GM23338 (cell line): ENCODE measurements at regions not wholly inside any gene's neighbourhood (a gene's known extent, or its start where the extent isn't known, plus 50 kb on each side); places are given as distances from the start of the nearest gene placed in this dataset.

Source experiments
- ATAC-seq: fragments of 200-7000 bp; cut with Tn5 transposase; 3 replicates; pipeline ENCODE4 v1.9.1; 2020
- DNase-seq: peaks from one replicate; pipeline ENCODE4 v3.0.0-alpha.2; 2015; ENCODE audit warnings: low spot score
- H2AFZ ChIP-seq: fragments of 200-600 bp; sonication (generic); 2 replicates; pipeline ENCODE4 v1.8.0; 2016; ENCODE audit warnings: antibody characterized with exemption, mild to moderate bottlenecking, moderate library complexity
- H3F3A ChIP-seq: fragments of 200-600 bp; sonication (generic); replicated peaks from 2 replicates; pipeline ENCODE4 v1.8.0; 2017; ENCODE audit warnings: antibody characterized with exemption, mixed run types, low read depth
- H3K27ac ChIP-seq: fragments of 200-600 bp; sonication (generic); 2 replicates; pipeline ENCODE4 v1.6.1; 2016; ENCODE audit warnings: low read depth
- H3K27me3 ChIP-seq: fragments of 200-600 bp; sonication (generic); 2 replicates; pipeline ENCODE4 v1.8.0; 2016; ENCODE audit warnings: mild to moderate bottlenecking, mixed run types, moderate library complexity; ENCODE audit not compliant: insufficient read depth
- H3K36me3 ChIP-seq: fragments of 200-600 bp; sonication (generic); 2 replicates; pipeline ENCODE4 v1.8.0; 2016; ENCODE audit warnings: mild to moderate bottlenecking; ENCODE audit not compliant: insufficient read depth
- H3K4me1 ChIP-seq: fragments of 200-600 bp; sonication (generic); 2 replicates; pipeline ENCODE4 v1.8.0; 2016; ENCODE audit warnings: mild to moderate bottlenecking, moderate library complexity; ENCODE audit not compliant: insufficient read depth
- H3K4me2 ChIP-seq: fragments of 200-600 bp; sonication (generic); 2 replicates; pipeline ENCODE4 v1.7.1; 2017; ENCODE audit warnings: mixed run types
- H3K4me3 ChIP-seq: fragments of 200-600 bp; sonication (generic); 2 replicates; pipeline ENCODE4 v1.6.1; 2016; ENCODE audit warnings: mixed run types
- H3K79me2 ChIP-seq: fragments of 200-600 bp; sonication (generic); replicated peaks from 2 replicates; pipeline ENCODE4 v1.8.0; 2017; ENCODE audit warnings: mild to moderate bottlenecking; ENCODE audit not compliant: insufficient read depth
- H3K9me2 ChIP-seq: fragments of 200-600 bp; sonication (generic); 2 replicates; pipeline ENCODE4 v1.8.0; 2017; ENCODE audit not compliant: insufficient read depth
- H4K20me1 ChIP-seq: fragments of 200-600 bp; sonication (generic); replicated peaks from 2 replicates; pipeline ENCODE4 v1.8.0; 2017; ENCODE audit warnings: mild to moderate bottlenecking; ENCODE audit not compliant: insufficient read depth
- H3K27ac Mint-ChIP-seq: 2 replicates; pipeline ENCODE4 v1.8.0; 2020; ENCODE audit warnings: inconsistent platforms, mild to moderate bottlenecking, moderate library complexity, mixed read lengths
- H3K27me3 Mint-ChIP-seq: 3 replicates; pipeline ENCODE4 v1.8.0; 2022; ENCODE audit warnings: low read depth, mild to moderate bottlenecking, moderate library complexity, mixed read lengths, inconsistent platforms; ENCODE audit not compliant: insufficient read depth, poor library complexity
- H3K36me3 Mint-ChIP-seq: 3 replicates; pipeline ENCODE4 v1.8.0; 2021; ENCODE audit warnings: low read depth, mild to moderate bottlenecking, inconsistent platforms, moderate library complexity, mixed read lengths
- H3K4me1 Mint-ChIP-seq: 3 replicates; pipeline ENCODE4 v1.8.0; 2020; ENCODE audit warnings: mild to moderate bottlenecking, inconsistent platforms, mixed read lengths
- H3K4me3 Mint-ChIP-seq: 3 replicates; pipeline ENCODE4 v1.8.0; 2021; ENCODE audit warnings: moderate library complexity, mild to moderate bottlenecking, inconsistent platforms, mixed read lengths
- H3K9me3 Mint-ChIP-seq: 3 replicates; pipeline ENCODE4 v1.8.0; 2020; ENCODE audit warnings: moderate library complexity, mild to moderate bottlenecking, inconsistent platforms, mixed read lengths
- CREB1 ChIP-seq: fragments of 250-450 bp; sonication (Bioruptor Pico); IDR thresholded peaks from 2 replicates; pipeline ENCODE4 v1.5.0; 2020; ENCODE audit warnings: low read depth, mild to moderate bottlenecking, moderate library complexity
- ETS1 ChIP-seq: IDR thresholded peaks from 2 replicates; pipeline ENCODE4 v1.6.1; 2016; ENCODE audit warnings: antibody characterized with exemption
- JUNB ChIP-seq: IDR thresholded peaks from one replicate; pipeline ENCODE4 v1.6.1; 2016; ENCODE audit warnings: antibody characterized with exemption; ENCODE audit not compliant: unreplicated experiment
- NANOG ChIP-seq: IDR thresholded peaks from 2 replicates; pipeline ENCODE4 v1.6.1; 2016; ENCODE audit warnings: antibody characterized with exemption, borderline replicate concordance
- REST ChIP-seq: IDR thresholded peaks from one replicate; pipeline ENCODE4 v1.6.1; 2018; ENCODE audit warnings: antibody characterized with exemption; ENCODE audit not compliant: unreplicated experiment
- ZNF114 ChIP-seq: fragments of 250-450 bp; sonication (Bioruptor Pico); IDR thresholded peaks from 2 replicates; pipeline ENCODE4 v1.5.0; 2020; ENCODE audit warnings: mild to moderate bottlenecking, moderate library complexity
- ZNF331 ChIP-seq: fragments of 250-450 bp; sonication (Bioruptor Pico); IDR thresholded peaks from 2 replicates; pipeline ENCODE4 v1.5.0; 2020; ENCODE audit warnings: low read depth, mild to moderate bottlenecking, moderate library complexity
- TF ChIP-seq, protein P1 (sequence below): fragments of 250-450 bp; sonication (Bioruptor Pico); IDR thresholded peaks from 2 replicates; pipeline ENCODE4 v1.5.0; 2020; ENCODE audit warnings: mild to moderate bottlenecking, moderate library complexity

- Histone ChIP-seq H2AFZ (peak overlapping the region; percentile 43; the same call in 1 of the 2 replicates), H3F3A (no peaks in the 10 kb centered on the region), H3K79me2 (no peaks in the 10 kb centered on the region), H3K4me1 (no peaks in the 10 kb centered on the region), H3K4me2 (no peak overlapping the region), H3K4me3 (no peak overlapping the region), H4K20me1 (no peaks in the 10 kb centered on the region), H3K36me3 (no peaks in the 10 kb centered on the region), H3K9me2 (no peaks in the 10 kb centered on the region), H3K27me3 (no peaks in the 10 kb centered on the region), H3K27ac (no peak overlapping the region)
- TF ChIP-seq, protein P1, sequence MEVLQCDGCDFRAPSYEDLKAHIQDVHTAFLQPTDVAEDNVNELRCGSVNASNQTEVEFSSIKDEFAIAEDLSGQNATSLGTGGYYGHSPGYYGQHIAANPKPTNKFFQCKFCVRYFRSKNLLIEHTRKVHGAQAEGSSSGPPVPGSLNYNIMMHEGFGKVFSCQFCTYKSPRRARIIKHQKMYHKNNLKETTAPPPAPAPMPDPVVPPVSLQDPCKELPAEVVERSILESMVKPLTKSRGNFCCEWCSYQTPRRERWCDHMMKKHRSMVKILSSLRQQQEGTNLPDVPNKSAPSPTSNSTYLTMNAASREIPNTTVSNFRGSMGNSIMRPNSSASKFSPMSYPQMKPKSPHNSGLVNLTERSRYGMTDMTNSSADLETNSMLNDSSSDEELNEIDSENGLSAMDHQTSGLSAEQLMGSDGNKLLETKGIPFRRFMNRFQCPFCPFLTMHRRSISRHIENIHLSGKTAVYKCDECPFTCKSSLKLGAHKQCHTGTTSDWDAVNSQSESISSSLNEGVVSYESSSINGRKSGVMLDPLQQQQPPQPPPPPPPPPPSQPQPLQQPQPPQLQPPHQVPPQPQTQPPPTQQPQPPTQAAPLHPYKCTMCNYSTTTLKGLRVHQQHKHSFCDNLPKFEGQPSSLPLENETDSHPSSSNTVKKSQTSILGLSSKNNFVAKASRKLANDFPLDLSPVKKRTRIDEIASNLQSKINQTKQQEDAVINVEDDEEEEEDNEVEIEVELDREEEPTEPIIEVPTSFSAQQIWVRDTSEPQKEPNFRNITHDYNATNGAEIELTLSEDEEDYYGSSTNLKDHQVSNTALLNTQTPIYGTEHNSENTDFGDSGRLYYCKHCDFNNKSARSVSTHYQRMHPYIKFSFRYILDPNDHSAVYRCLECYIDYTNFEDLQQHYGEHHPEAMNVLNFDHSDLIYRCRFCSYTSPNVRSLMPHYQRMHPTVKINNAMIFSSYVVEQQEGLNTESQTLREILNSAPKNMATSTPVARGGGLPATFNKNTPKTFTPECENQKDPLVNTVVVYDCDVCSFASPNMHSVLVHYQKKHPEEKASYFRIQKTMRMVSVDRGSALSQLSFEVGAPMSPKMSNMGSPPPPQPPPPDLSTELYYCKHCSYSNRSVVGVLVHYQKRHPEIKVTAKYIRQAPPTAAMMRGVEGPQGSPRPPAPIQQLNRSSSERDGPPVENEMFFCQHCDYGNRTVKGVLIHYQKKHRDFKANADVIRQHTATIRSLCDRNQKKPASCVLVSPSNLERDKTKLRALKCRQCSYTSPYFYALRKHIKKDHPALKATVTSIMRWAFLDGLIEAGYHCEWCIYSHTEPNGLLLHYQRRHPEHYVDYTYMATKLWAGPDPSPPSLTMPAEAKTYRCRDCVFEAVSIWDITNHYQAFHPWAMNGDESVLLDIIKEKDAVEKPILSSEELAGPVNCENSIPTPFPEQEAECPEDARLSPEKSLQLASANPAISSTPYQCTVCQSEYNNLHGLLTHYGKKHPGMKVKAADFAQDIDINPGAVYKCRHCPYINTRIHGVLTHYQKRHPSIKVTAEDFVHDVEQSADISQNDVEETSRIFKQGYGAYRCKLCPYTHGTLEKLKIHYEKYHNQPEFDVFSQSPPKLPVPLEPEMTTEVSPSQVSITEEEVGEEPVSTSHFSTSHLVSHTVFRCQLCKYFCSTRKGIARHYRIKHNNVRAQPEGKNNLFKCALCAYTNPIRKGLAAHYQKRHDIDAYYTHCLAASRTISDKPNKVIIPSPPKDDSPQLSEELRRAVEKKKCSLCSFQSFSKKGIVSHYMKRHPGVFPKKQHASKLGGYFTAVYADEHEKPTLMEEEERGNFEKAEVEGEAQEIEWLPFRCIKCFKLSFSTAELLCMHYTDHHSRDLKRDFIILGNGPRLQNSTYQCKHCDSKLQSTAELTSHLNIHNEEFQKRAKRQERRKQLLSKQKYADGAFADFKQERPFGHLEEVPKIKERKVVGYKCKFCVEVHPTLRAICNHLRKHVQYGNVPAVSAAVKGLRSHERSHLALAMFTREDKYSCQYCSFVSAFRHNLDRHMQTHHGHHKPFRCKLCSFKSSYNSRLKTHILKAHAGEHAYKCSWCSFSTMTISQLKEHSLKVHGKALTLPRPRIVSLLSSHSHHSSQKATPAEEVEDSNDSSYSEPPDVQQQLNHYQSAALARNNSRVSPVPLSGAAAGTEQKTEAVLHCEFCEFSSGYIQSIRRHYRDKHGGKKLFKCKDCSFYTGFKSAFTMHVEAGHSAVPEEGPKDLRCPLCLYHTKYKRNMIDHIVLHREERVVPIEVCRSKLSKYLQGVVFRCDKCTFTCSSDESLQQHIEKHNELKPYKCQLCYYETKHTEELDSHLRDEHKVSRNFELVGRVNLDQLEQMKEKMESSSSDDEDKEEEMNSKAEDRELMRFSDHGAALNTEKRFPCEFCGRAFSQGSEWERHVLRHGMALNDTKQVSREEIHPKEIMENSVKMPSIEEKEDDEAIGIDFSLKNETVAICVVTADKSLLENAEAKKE (CRISPR knock-in tag) = no peak
- no peak for TF ChIP-seq JUNB
- TF ChIP-seq CREB1 (CRISPR knock-in tag) = no peak
- no peak for TF ChIP-seq NANOG
- no peak for TF ChIP-seq ZNF114
- no peak for TF ChIP-seq REST
- TF ChIP-seq ZNF331 (CRISPR knock-in tag) = no peak
- no peak for TF ChIP-seq ETS1
- no peaks in the 10 kb centered on the region for H3K4me1 Mint-ChIP-seq
- no peaks in the 10 kb centered on the region for H3K36me3 Mint-ChIP-seq
- DNase-seq (no peak), ATAC-seq (no peak; the same call in 2 of the 3 replicates)
- H3K9me3 Mint-ChIP-seq = no peaks in the 10 kb centered on the region; the same call in 2 of the 3 replicates
- peaks cover 3% of the 10 kb centered on the region for H3K27me3 Mint-ChIP-seq
- H3K27ac Mint-ChIP-seq = no peak overlapping the region
- no peak overlapping the region for H3K4me3 Mint-ChIP-seq
Measured at GRCh38 chr3:99041747-99042146, 140.3 kb upstream of the DCBLD2 start.
